Lung (tissue), 11 donors: ENCODE measurements at regions not wholly inside any gene's neighbourhood (a gene's known extent, or its start where the extent isn't known, plus 50 kb on each side); places are given as distances from the start of the nearest gene placed in this dataset.

Source experiments
- ATAC-seq: fragments of 200-7000 bp; cut with Tn5 transposase; one replicate; pipeline ENCODE4 v1.9.1; 2020; ENCODE audit warnings: moderate number of reproducible peaks; ENCODE audit not compliant: insufficient read depth, low FRiP score
- DNase-seq, 3 donors: peaks; one replicate each; pipeline ENCODE4 v3.0.0-alpha.2; 2013 to 2017
- H3K27ac ChIP-seq, 2 donors: one replicate each; pipeline ENCODE4 v1.5.1; 2013; ENCODE audit warnings: mild to moderate bottlenecking in 2 of 2, moderate library complexity in 2 of 2, control low read depth in 1 of 2, inconsistent platforms in 1 of 2, low read depth in 1 of 2, low read length in 1 of 2
- H3K27me3 ChIP-seq, 3 donors: one replicate each; pipeline ENCODE4 v1.5.1; 2013; ENCODE audit warnings: low read length in 2 of 3; ENCODE audit not compliant: control insufficient read depth in 3 of 3, insufficient read depth in 3 of 3
- H3K36me3 ChIP-seq, 4 donors: one replicate each; pipeline ENCODE4 v1.5.1; 2013; ENCODE audit warnings: low read length in 4 of 4, mild to moderate bottlenecking in 1 of 4, moderate library complexity in 1 of 4; ENCODE audit not compliant: control insufficient read depth in 4 of 4, insufficient read depth in 4 of 4
- H3K4me1 ChIP-seq, 5 donors: one replicate each; pipeline ENCODE4 v1.5.1; 2013; ENCODE audit warnings: low read length in 5 of 5, mild to moderate bottlenecking in 2 of 5, moderate library complexity in 1 of 5; ENCODE audit not compliant: control insufficient read depth in 5 of 5, insufficient read depth in 5 of 5
- H3K4me3 ChIP-seq: one replicate; pipeline ENCODE4 v1.5.1; 2013; ENCODE audit warnings: mild to moderate bottlenecking, control low read depth, moderate library complexity
- H3K9ac ChIP-seq, 2 donors: one replicate each; pipeline ENCODE4 v1.5.1; 2013; ENCODE audit warnings: low read length in 2 of 2, control low read depth in 1 of 2; ENCODE audit not compliant: insufficient read depth in 1 of 2
- H3K9me3 ChIP-seq, 4 donors: one replicate each; pipeline ENCODE4 v1.5.1; 2013; ENCODE audit warnings: low read length in 3 of 4, mild to moderate bottlenecking in 1 of 4, moderate library complexity in 1 of 4; ENCODE audit not compliant: control insufficient read depth in 4 of 4, insufficient read depth in 3 of 4
- CTCF ChIP-seq: IDR thresholded peaks from 2 replicates; pipeline ENCODE4 v1.5.1; 2012; ENCODE audit warnings: mild to moderate bottlenecking; ENCODE audit errors: control extremely low read depth, extremely low read depth
- WGBS, 2 donors: extraction: QIAGEN DNeasy Blood & Tissue Kit; methylation state at CpG; one replicate each; pipeline ENCODE4 v1.1.7; 2013; 5-methylcytosine and 5-hydroxymethylcytosine counted together
- donor health status: control.
- donor health status: control.
- donor health status: Bipolar disorder and iron deficiency.
- donor health status: healthy.
- donor health status: DM: yes; HTN: yes; CAD: no.

- no peak overlapping the region for H3K9ac ChIP-seq
- ATAC-seq (no peak), DNase-seq (no peak)
- no peak overlapping the region for H3K4me3 ChIP-seq
- 92 to 95% methylated on average over 4 of the region's 4 CpGs for WGBS, 2 donors
- no peaks in the 10 kb centered on the region for H3K27me3 ChIP-seq
- no peaks in the 10 kb centered on the region for H3K9me3 ChIP-seq
- H3K27ac ChIP-seq, result no peak overlapping the region
- no peak for TF ChIP-seq CTCF
- H3K36me3 ChIP-seq, result no peaks in the 10 kb centered on the region
- no peaks in the 10 kb centered on the region for H3K4me1 ChIP-seq
These were observed 85.1 kb downstream of the ARL4C start for GRCh38 chr2:234411793-234412192.

GRCh38 chr2:234410526-234410925, 86.4 kb downstream of the ARL4C start:
- Histone ChIP-seq H3K36me3 (no peaks in the 10 kb centered on the region), H3K27ac (no peak overlapping the region), H3K4me3 (no peak overlapping the region), H3K4me1 (peaks cover 0 to 2% (median 0%) of the 10 kb centered on the region in 5 donors), H3K9ac (peak overlapping the region in 1 of 2 donors; percentile 8), H3K27me3 (no peaks in the 10 kb centered on the region), H3K9me3 (no peaks in the 10 kb centered on the region)
- 77 to 91% methylated on average over 5 of the region's 5 CpGs for WGBS, 2 donors
- TF ChIP-seq CTCF, result no peak
- ATAC-seq, result no peak
- no peak for DNase-seq

- 92 to 94% methylated on average over 8 of the region's 8 CpGs for WGBS, 2 donors
- no peak overlapping the region for H3K9ac ChIP-seq
- no peak for ATAC-seq
These were observed 87.3 kb downstream of the ARL4C start for GRCh38 chr2:234409590-234409989.

More at GRCh38 chr2:234409590-234409989, 87.3 kb downstream of the ARL4C start:
- no peak for TF ChIP-seq CTCF
- H3K36me3 ChIP-seq, result no peaks in the 10 kb centered on the region
- H3K27me3 ChIP-seq, result no peaks in the 10 kb centered on the region
- DNase-seq, result no peak
- no peak overlapping the region for H3K27ac ChIP-seq
- no peak overlapping the region for H3K4me3 ChIP-seq
- no peaks in the 10 kb centered on the region for H3K9me3 ChIP-seq
- H3K4me1 ChIP-seq, result peaks cover 0 to 5% (median 0%) of the 10 kb centered on the region in 5 donors
